Transverse colon (tissue), 4 donors: ENCODE measurements at regions not wholly inside any gene's neighbourhood (a gene's known extent, or its start where the extent isn't known, plus 50 kb on each side); places are given as distances from the start of the nearest gene placed in this dataset.

Source experiments
- DNase-seq: peaks from one replicate; pipeline ENCODE4 v3.0.0-alpha.2; 2019
- H3K27ac ChIP-seq, 4 donors: fragments of 200-600 bp; sonication (generic); 2 replicates each; pipeline ENCODE4 v1.5.1; 2016 to 2018; ENCODE audit warnings: inconsistent platforms in 4 of 4
- H3K27me3 ChIP-seq: fragments of 200-600 bp; sonication (generic); 2 replicates; pipeline ENCODE4 v1.5.1; 2017; ENCODE audit warnings: inconsistent platforms
- H3K36me3 ChIP-seq, 4 donors: fragments of 200-600 bp; sonication (generic); 2 replicates each; pipeline ENCODE4 v1.5.1; 2017 to 2019; ENCODE audit warnings: inconsistent platforms in 4 of 4
- H3K4me1 ChIP-seq, 4 donors: fragments of 200-600 bp; sonication (generic); 2 replicates each; pipeline ENCODE4 v1.5.1; 2017 to 2020; ENCODE audit warnings: inconsistent platforms in 4 of 4
- H3K4me3 ChIP-seq, 4 donors: fragments of 200-600 bp; sonication (generic); 1 replicate in 1 of 4; 2 replicates in 3 of 4; pipeline versions ENCODE4 v1.5.1 to v1.6.1; 2017 to 2019; ENCODE audit warnings: inconsistent platforms in 4 of 4
- H3K9me3 ChIP-seq, 2 donors: fragments of 200-600 bp; sonication (generic); 2 replicates each; pipeline ENCODE4 v1.5.1; 2017 to 2019; ENCODE audit warnings: inconsistent platforms in 2 of 2
- CTCF ChIP-seq, 5 experiments: fragments of 200-600 bp in 3 of 5; fragments of 450-650 bp in 2 of 5; sonication (generic) in 3 of 5; IDR thresholded peaks; 1 replicate in 2 of 5; 2 replicates in 3 of 5; pipeline ENCODE4 v1.5.1; 2016 to 2017; ENCODE audit warnings: antibody characterized with exemption in 5 of 5, inconsistent platforms in 3 of 5, mild to moderate bottlenecking in 2 of 5, moderate library complexity in 1 of 5
- EP300 ChIP-seq: sonication (generic); formaldehyde crosslinking; IDR thresholded peaks from one replicate; pipeline ENCODE4 v1.6.1; 2017; ENCODE audit warnings: antibody characterized with exemption, low read depth
- POLR2A ChIP-seq: fragments of 450-650 bp; IDR thresholded peaks from one replicate; pipeline ENCODE4 v1.6.1; 2016; ENCODE audit warnings: antibody characterized with exemption, mild to moderate bottlenecking, moderate library complexity
- POLR2AphosphoS5 ChIP-seq, 3 donors: sonication (generic); formaldehyde crosslinking; IDR thresholded peaks; one replicate each; pipeline ENCODE4 v1.6.1; 2016; ENCODE audit warnings: antibody characterized with exemption in 3 of 3
- WGBS, 2 donors: methylation state at CpG; one replicate each; pipeline ENCODE4 v1.1.5; 2018; ENCODE audit warnings: low coverage in 1 of 2; 5-methylcytosine and 5-hydroxymethylcytosine counted together
- in situ Hi-C, 4 donors: fragments of 200-750 bp; cut with MboI; loops; one replicate each; pipeline versions ENCODE4 v1.15.0 to v1.15.1; 2017; ENCODE audit warnings: low sequenced_read_pairs in 3 of 4, low pct_ligation_motif_present in 1 of 4, low pct_unique_long_range_greater_than_20kb in 1 of 4
- intact Hi-C: fragments of 100-400 bp; cut with DNase I; formaldehyde crosslinking; loops from one replicate; pipeline ENCODE4 v1.15.1; 2023; ENCODE audit warnings: low total_unique reads

GRCh38 chr1:194181845-194182244 is 995.4 kb upstream of the B3GALT2 start:
- in situ Hi-C loops, result no loop called here
- H3K9me3 ChIP-seq, result no peaks in the 10 kb centered on the region
- no peaks in the 10 kb centered on the region for H3K4me1 ChIP-seq
- H3K4me3 ChIP-seq, result no peak overlapping the region
- no peaks in the 10 kb centered on the region for H3K27me3 ChIP-seq
- TF ChIP-seq POLR2A (no peak), POLR2AphosphoS5 (IDR thresholded peaks at IDR 0.05) (no peak), EP300 (no peak)
- no peak overlapping the region for H3K27ac ChIP-seq
- no peaks in the 10 kb centered on the region for H3K36me3 ChIP-seq
- WGBS, 2 donors, result 92% methylated on average over 4 to 5 of the region's 5 CpGs
- intact Hi-C loops, result no loop called here
- no peak for DNase-seq

GRCh38 chr1:194176212-194176611 is 989.8 kb upstream of the B3GALT2 start:
- in situ Hi-C loops, result no loop called here
- intact Hi-C loops, result no loop called here
- Histone ChIP-seq H3K4me3 (no peak overlapping the region), H3K9me3 (no peaks in the 10 kb centered on the region), H3K27me3 (no peaks in the 10 kb centered on the region), H3K4me1 (no peaks in the 10 kb centered on the region), H3K36me3 (no peaks in the 10 kb centered on the region), H3K27ac (no peak overlapping the region)
- no peak for DNase-seq
- WGBS, 2 donors, result 69 to 87% methylated on average over 2 of the region's 2 CpGs
- no peak for TF ChIP-seq EP300
- no peak for TF ChIP-seq CTCF (IDR thresholded peaks at IDR 0.05)
- TF ChIP-seq POLR2A, result no peak
- no peak for TF ChIP-seq POLR2AphosphoS5 (IDR thresholded peaks at IDR 0.05)

DNA sequence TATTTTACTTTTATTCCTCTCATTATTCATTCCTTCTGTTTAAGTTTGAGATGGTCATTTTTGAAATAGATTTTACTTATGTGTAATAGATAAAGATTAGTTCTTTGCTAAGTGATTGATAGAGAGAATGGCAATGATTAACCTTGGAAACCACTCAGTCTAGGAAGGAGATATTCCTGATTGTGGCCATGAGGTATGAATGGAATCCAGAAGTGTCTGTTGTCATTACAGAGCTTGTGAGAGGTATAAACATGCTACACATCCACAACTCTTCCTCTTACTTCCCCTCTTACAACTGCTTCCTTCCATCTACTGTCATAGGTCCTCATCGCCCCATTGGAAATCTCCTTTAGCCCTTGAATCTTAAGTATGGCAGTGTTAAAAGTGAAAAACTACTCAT is 988.8 kb upstream of the B3GALT2 start:
- Histone ChIP-seq H3K9me3 (no peaks in the 10 kb centered on the region), H3K4me3 (no peak overlapping the region), H3K36me3 (no peaks in the 10 kb centered on the region), H3K27me3 (no peaks in the 10 kb centered on the region), H3K27ac (no peak overlapping the region), H3K4me1 (no peaks in the 10 kb centered on the region)
- 100% methylated on average over 1 of the region's 1 CpG for WGBS, 2 donors
- intact Hi-C loops, result no loop called here
- in situ Hi-C loops, result no loop called here
- DNase-seq, result no peak
- TF ChIP-seq EP300 (no peak), POLR2AphosphoS5 (IDR thresholded peaks at IDR 0.05) (no peak), POLR2A (no peak), CTCF (IDR thresholded peaks at IDR 0.05) (no peak)

DNA sequence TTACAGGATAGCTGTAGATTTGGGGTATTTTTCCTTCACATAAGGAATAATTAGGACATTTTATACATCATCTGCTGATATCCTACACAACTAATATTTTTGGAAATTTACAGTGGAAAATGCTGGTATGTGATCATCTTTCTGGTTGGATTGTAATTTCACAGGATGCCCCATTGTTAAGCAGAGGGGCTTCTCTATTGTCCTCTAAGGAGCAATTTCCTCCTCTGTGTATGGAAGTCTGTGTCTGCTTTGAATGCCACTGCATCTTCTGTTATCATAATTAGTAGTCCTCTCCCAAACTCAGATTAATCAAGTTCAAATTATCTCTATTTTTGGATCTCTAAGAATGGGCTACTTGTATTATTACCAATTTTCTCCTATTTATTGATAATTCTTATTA is 988.1 kb upstream of the B3GALT2 start:
- H3K4me1 ChIP-seq, result no peaks in the 10 kb centered on the region
- H3K27me3 ChIP-seq, result no peaks in the 10 kb centered on the region
- no peak overlapping the region for H3K4me3 ChIP-seq
- DNase-seq, result no peak
- no peaks in the 10 kb centered on the region for H3K9me3 ChIP-seq
- no peak for TF ChIP-seq POLR2AphosphoS5 (IDR thresholded peaks at IDR 0.05)
- no peak for TF ChIP-seq POLR2A
- no peak for TF ChIP-seq EP300
- TF ChIP-seq CTCF (IDR thresholded peaks at IDR 0.05), result no peak
- H3K27ac ChIP-seq, result no peak overlapping the region
- intact Hi-C loops (no loop called here), in situ Hi-C loops (no loop called here)
- H3K36me3 ChIP-seq, result no peaks in the 10 kb centered on the region

GRCh38 chr1:194171596-194171995 is 985.2 kb upstream of the B3GALT2 start:
- Histone ChIP-seq H3K9me3 (no peaks in the 10 kb centered on the region), H3K27me3 (no peaks in the 10 kb centered on the region), H3K36me3 (no peaks in the 10 kb centered on the region), H3K4me1 (no peaks in the 10 kb centered on the region), H3K27ac (no peak overlapping the region), H3K4me3 (no peak overlapping the region)
- intact Hi-C loops, result no loop called here
- in situ Hi-C loops, result no loop called here
- 79 to 90% methylated on average over 5 of the region's 5 CpGs for WGBS, 2 donors
- no peak for DNase-seq
- TF ChIP-seq CTCF (IDR thresholded peaks at IDR 0.05) (no peak), EP300 (no peak), POLR2AphosphoS5 (IDR thresholded peaks at IDR 0.05) (no peak), POLR2A (no peak)
